HCT116 (cell line): ENCODE measurements at regions not wholly inside any gene's neighbourhood (a gene's known extent, or its start where the extent isn't known, plus 50 kb on each side); places are given as distances from the start of the nearest gene placed in this dataset.

Source experiments
- ATAC-seq: fragments of 200-7000 bp; cut with Tn5 transposase; 2 replicates; pipeline ENCODE4 v1.9.1; 2020; ENCODE audit warnings: mild to moderate bottlenecking, moderate library complexity
- BruUV-seq: library from RNA; stranded (reverse); fragments of 400-500 nt; replicated peaks from 2 replicates; lab custom pipeline; 2021; lab: Mats Ljungman, UMichigan
- CTCF ChIA-PET: fragments of 300-600 bp; sonication (Branson Sonifier 250); formaldehyde crosslinking; loops from one replicate; lab custom pipeline; 2021; ENCODE audit warnings: antibody characterized with exemption; lab: Charles Lee
- POLR2A ChIA-PET: fragments of 300-600, 350-600 bp; sonication (Branson Sonifier 250); formaldehyde crosslinking; loops from one replicate; lab custom pipeline; 2021; ENCODE audit warnings: antibody characterized with exemption; lab: Charles Lee
- RAD21 ChIA-PET, 2 experiments: fragments of 300-600 bp; sonication (Branson Sonifier 250); formaldehyde crosslinking; loops; one replicate each; lab custom pipeline; 2023; ENCODE audit warnings: low total read pairs in 2 of 2; ENCODE audit not compliant: uncharacterized antibody in 2 of 2, unreplicated experiment in 2 of 2, low non-redundant PET in 1 of 2; lab: Charles Lee
- DNase-seq: peaks from one replicate; pipeline ENCODE4 v3.0.0-alpha.2; 2010; ENCODE audit warnings: low read depth, low spot score
- H2AFZ ChIP-seq: fragments of 200-600 bp; shearing (Covaris generic), sonication (generic); 2 replicates; pipeline ENCODE4 v1.6.1; 2017; ENCODE audit warnings: low read depth, mixed run types, mixed read lengths, antibody characterized with exemption, low read length; ENCODE audit not compliant: poor library complexity, severe bottlenecking
- H3K27ac ChIP-seq: 2 replicates; pipeline ENCODE4 v1.5.1; 2012; ENCODE audit warnings: low read depth, low read length
- H3K27me3 ChIP-seq: fragments of 200-600 bp; sonication (generic); 2 replicates; pipeline ENCODE4 v1.6.1; 2016; ENCODE audit warnings: mixed run types, low read length, mixed read lengths; ENCODE audit not compliant: insufficient read depth
- H3K36me3 ChIP-seq, 2 experiments: fragments of 200-500 bp in 1 of 2; fragments of 200-600 bp in 1 of 2; sonication (Bioruptor generic) in 1 of 2; sonication (generic) in 1 of 2; 2 replicates each; pipeline versions ENCODE4 v1.5.1 to v1.6.1; 2014 to 2016; ENCODE audit warnings: low read length in 2 of 2, inconsistent platforms in 1 of 2, mixed read lengths in 1 of 2, mixed run types in 1 of 2; ENCODE audit not compliant: insufficient read depth in 2 of 2, control insufficient read depth in 1 of 2
- H3K4me1 ChIP-seq, 2 experiments: fragments of 200-600 bp in 1 of 2; sonication (generic) in 1 of 2; 2 replicates each; pipeline versions ENCODE4 v1.5.1 to v1.6.1; 2012 to 2017; ENCODE audit warnings: low read length in 2 of 2, inconsistent platforms in 1 of 2, mild to moderate bottlenecking in 1 of 2, mixed read lengths in 1 of 2, mixed run types in 1 of 2, moderate library complexity in 1 of 2; ENCODE audit not compliant: insufficient read depth in 2 of 2, control insufficient read depth in 1 of 2
- H3K4me2 ChIP-seq: fragments of 200-600 bp; sonication (generic); 2 replicates; pipeline ENCODE4 v1.6.1; 2017; ENCODE audit warnings: mixed run types, low read length, mixed read lengths
- H3K4me3 ChIP-seq, 2 experiments: fragments of 200-600 bp in 1 of 2; sonication (generic) in 1 of 2; replicated peaks in 1 of 2; 2 replicates each; pipeline ENCODE4 v1.5.1; 2011 to 2016; ENCODE audit warnings: low read length in 2 of 2, control low read depth in 1 of 2, low read depth in 1 of 2, mild to moderate bottlenecking in 1 of 2, mixed read lengths in 1 of 2, mixed run types in 1 of 2
- H3K79me2 ChIP-seq: fragments of 200-600 bp; sonication (generic); 2 replicates; pipeline ENCODE4 v1.6.1; 2017; ENCODE audit warnings: mild to moderate bottlenecking, mixed run types, low read length, moderate library complexity, mixed read lengths; ENCODE audit not compliant: insufficient read depth
- H3K9ac ChIP-seq: fragments of 200-600 bp; sonication (generic); 2 replicates; pipeline ENCODE4 v1.6.1; 2016; ENCODE audit warnings: low read length, mixed read lengths
- H3K9me2 ChIP-seq: fragments of 200-600 bp; sonication (generic), shearing (Covaris generic); 2 replicates; pipeline ENCODE4 v1.6.1; 2017; ENCODE audit warnings: mixed run types, mild to moderate bottlenecking, moderate library complexity; ENCODE audit not compliant: insufficient read depth
- H3K9me3 ChIP-seq, 2 experiments: fragments of 200-500 bp in 1 of 2; fragments of 200-600 bp in 1 of 2; sonication (Bioruptor generic) in 1 of 2; sonication (generic) in 1 of 2; 2 replicates each; pipeline ENCODE4 v1.6.1; 2014 to 2017; ENCODE audit warnings: low read length in 2 of 2, mixed read lengths in 2 of 2, inconsistent platforms in 1 of 2, low read depth in 1 of 2, mild to moderate bottlenecking in 1 of 2, mixed run types in 1 of 2, moderate library complexity in 1 of 2; ENCODE audit not compliant: control insufficient read depth in 1 of 2, insufficient read depth in 1 of 2
- H4K20me1 ChIP-seq: fragments of 200-600 bp; sonication (generic), shearing (Covaris generic); 2 replicates; pipeline ENCODE4 v1.6.1; 2017; ENCODE audit warnings: mixed run types, mild to moderate bottlenecking, moderate library complexity; ENCODE audit not compliant: insufficient read depth
- ATF3 ChIP-seq: IDR thresholded peaks from 2 replicates; pipeline ENCODE4 v1.6.1; 2012
- CEBPB ChIP-seq: IDR thresholded peaks from 2 replicates; pipeline ENCODE4 v1.6.1; 2012; ENCODE audit warnings: low read depth
- CTCF ChIP-seq, 3 experiments: fragments of 200-600 bp in 1 of 3; sonication (generic) in 1 of 3; IDR thresholded peaks in 2 of 3; conservative IDR thresholded peaks in 1 of 3; 2 replicates each; pipeline ENCODE4 v1.5.1; 2012 to 2017; ENCODE audit warnings: low read depth in 2 of 3, low read length in 2 of 3, antibody characterized with exemption in 1 of 3, borderline replicate concordance in 1 of 3, control low read depth in 1 of 3, mild to moderate bottlenecking in 1 of 3, mixed read lengths in 1 of 3, mixed run types in 1 of 3, moderate library complexity in 1 of 3; ENCODE audit not compliant: insufficient read depth in 1 of 3
- EGR1 ChIP-seq: IDR thresholded peaks from 2 replicates; pipeline ENCODE4 v1.6.1; 2012; ENCODE audit warnings: low read depth
- ELF1 ChIP-seq: IDR thresholded peaks from 2 replicates; pipeline ENCODE4 v1.6.1; 2012; ENCODE audit warnings: low read depth, borderline replicate concordance
- EZH2 ChIP-seq: fragments of 200-600 bp; sonication (generic); IDR thresholded peaks from 2 replicates; pipeline ENCODE4 v1.6.1; 2017; ENCODE audit warnings: antibody characterized with exemption, mixed run types
- EZH2phosphoT487 ChIP-seq: fragments of 200-600 bp; IDR thresholded peaks from 2 replicates; pipeline ENCODE4 v1.6.1; 2018; ENCODE audit warnings: antibody characterized with exemption, borderline replicate concordance
- JUND ChIP-seq: IDR thresholded peaks from 2 replicates; pipeline ENCODE4 v1.6.1; 2012
- MAX ChIP-seq: IDR thresholded peaks from 2 replicates; pipeline ENCODE4 v1.6.1; 2012
- POLR2A ChIP-seq: IDR thresholded peaks from 2 replicates; pipeline ENCODE4 v1.7.0; 2011; ENCODE audit warnings: borderline replicate concordance; ENCODE audit not compliant: insufficient read depth, insufficient read length; ENCODE audit errors: extremely low read depth
- POLR2AphosphoS5 ChIP-seq: IDR thresholded peaks from 2 replicates; pipeline ENCODE4 v1.6.1; 2011; ENCODE audit warnings: mild to moderate bottlenecking, low read depth, low read length, moderate library complexity
- RAD21 ChIP-seq: IDR thresholded peaks from 2 replicates; pipeline ENCODE4 v1.6.1; 2012; ENCODE audit warnings: low read depth, mild to moderate bottlenecking
- SP1 ChIP-seq: IDR thresholded peaks from 2 replicates; pipeline ENCODE4 v1.6.1; 2012; ENCODE audit warnings: low read depth
- SRF ChIP-seq: IDR thresholded peaks from 2 replicates; pipeline ENCODE4 v1.6.1; 2012; ENCODE audit warnings: low read depth
- TCF7L2 ChIP-seq: IDR thresholded peaks from 2 replicates; pipeline ENCODE4 v1.7.0; 2011; ENCODE audit warnings: borderline replicate concordance, inconsistent platforms; ENCODE audit not compliant: insufficient read depth, insufficient read length; ENCODE audit errors: extremely low read depth
- YY1 ChIP-seq: IDR thresholded peaks from 2 replicates; pipeline ENCODE4 v1.6.1; 2011; ENCODE audit warnings: low read length, low read depth, moderate library complexity, mild to moderate bottlenecking; ENCODE audit not compliant: insufficient replicate concordance; ENCODE audit errors: extremely low read depth
- ZBTB33 ChIP-seq: IDR thresholded peaks from 2 replicates; pipeline ENCODE4 v1.6.1; 2011; ENCODE audit warnings: mild to moderate bottlenecking, low read length, moderate library complexity; ENCODE audit not compliant: insufficient replicate concordance; ENCODE audit errors: extremely low read depth
- ZFX ChIP-seq: fragments of 450-650 bp; IDR thresholded peaks from 2 replicates; pipeline ENCODE4 v1.6.1; 2017
- ZNF274 ChIP-seq: fragments of 200-500 bp; sonication (Bioruptor generic); IDR thresholded peaks from 2 replicates; pipeline ENCODE4 v1.6.1; 2014; ENCODE audit warnings: mild to moderate bottlenecking, low read depth, low read length, inconsistent platforms
- intact Hi-C: fragments of 100-400 bp; cut with micrococcal nuclease; formaldehyde crosslinking; loops from 2 replicates; pipeline ENCODE4 v1.10.0; 2022

- POLR2A ChIA-PET: no interaction called here
- CTCF ChIA-PET: no interaction called here
- Histone ChIP-seq H3K4me1 (no peaks in the 10 kb centered on the region), H3K79me2 (no peaks in the 10 kb centered on the region)
- no peak for TF ChIP-seq CTCF (IDR thresholded peaks at IDR 0.05 in 2 of 3, conservative IDR thresholded peaks at IDR 0.05 in 1 of 3; ENCODE audit: borderline replicate concordance in 1 of 3, insufficient read depth in 1 of 3, low read depth in 2 of 3, low read length in 2 of 3)
- TF ChIP-seq ZBTB33: no peak
- TF ChIP-seq SP1: no peak
- TF ChIP-seq EZH2phosphoT487: no peak
- TF ChIP-seq ZNF274: no peak
- no peak for TF ChIP-seq RAD21
- no peak for TF ChIP-seq ATF3
- TF ChIP-seq EGR1: no peak
- TF ChIP-seq CEBPB: no peak
- TF ChIP-seq POLR2A: no peak
- TF ChIP-seq EZH2: no peak
- TF ChIP-seq JUND: no peak
- no peak for TF ChIP-seq ZFX
- no peak for TF ChIP-seq YY1
- no peak for TF ChIP-seq ELF1
- no peak for TF ChIP-seq POLR2AphosphoS5
- TF ChIP-seq MAX: no peak
- TF ChIP-seq TCF7L2: no peak
- no peak for TF ChIP-seq SRF
- TF ChIP-seq, all 23 proteins: peak for 0
- Histone ChIP-seq H3K27me3 (peaks cover 53% of the 10 kb centered on the region; the same call in 1 of the 2 replicates), H4K20me1 (no peaks in the 10 kb centered on the region), H2AFZ (no peak overlapping the region), H3K9me3 (no peaks in the 10 kb centered on the region), H3K36me3 (no peaks in the 10 kb centered on the region), H3K27ac (no peak overlapping the region), H3K9ac (no peak overlapping the region), H3K9me2 (no peaks in the 10 kb centered on the region), H3K4me3 (no peak overlapping the region), H3K4me2 (no peak overlapping the region)
- BruUV-seq: no TSS peak
- RAD21 ChIA-PET: no interaction called here
- intact Hi-C loops: no loop called here
- ATAC-seq: no peak
- no peak for DNase-seq
These were observed 99.0 kb upstream of the KAZN start for GRCh38 chr1:14499312-14500040.
